Stimulated activated CD4-positive, alpha-beta T cell treated with anti-CD3 and anti-CD28 coated beads, TNF-alpha, amount 100 ng/mL, for 24 hours (primary cell): ENCODE measurements at regions not wholly inside any gene's neighbourhood (a gene's known extent, or its start where the extent isn't known, plus 50 kb on each side); places are given as distances from the start of the nearest gene placed in this dataset.

Experiments
- DNase-seq, 3 experiments: peaks; one replicate each; pipeline ENCODE4 v3.0.0-alpha.2; 2020; ENCODE audit warnings: low read depth in 3 of 3

- no peak for DNase-seq
These were observed 57.0 kb upstream of the PLAC8 start for GRCh38 chr4:83171436-83172039.

DNA sequence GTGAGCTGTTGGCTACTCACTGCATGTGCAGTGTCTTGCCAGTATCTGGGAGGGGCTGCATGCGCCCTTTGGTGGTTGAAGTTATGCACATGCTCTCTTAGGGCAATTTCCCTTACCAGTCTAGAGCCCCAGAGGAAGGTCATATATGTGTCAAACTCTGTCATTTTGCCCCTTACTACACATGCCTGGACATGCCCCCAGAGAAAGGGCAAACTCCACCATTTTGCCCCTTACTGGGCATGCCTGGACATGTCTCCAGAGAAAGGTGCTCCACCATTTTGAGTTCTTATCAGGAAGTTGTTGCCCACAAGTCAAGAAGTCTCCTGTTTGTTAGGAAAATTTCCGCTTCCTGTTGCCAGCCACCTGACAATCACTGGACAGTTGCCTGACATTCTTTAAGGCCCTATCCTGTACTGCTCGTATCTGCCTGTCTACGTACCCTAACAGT is 56.4 kb upstream of the PLAC8 start:
- DNase-seq = no peak
